ENCODE measurements at regions not wholly inside any gene's neighbourhood (a gene's known extent, or its start where the extent isn't known, plus 50 kb on each side); places are given as distances from the start of the nearest gene placed in this dataset.
"Not testable (repeated sequence)": the region's sequence is repeated elsewhere in the genome, so short reads cannot be mapped to it uniquely, and the experiment has no call there.

- no peak for DNase-seq (ENCODE audit: low spot score)
These were observed 220.4 kb upstream of the IRX4 start for GRCh38 chr5:2102819-2103776.

- DNase-seq (ENCODE audit: low spot score): no peak
These were observed 219.0 kb upstream of the IRX4 start for GRCh38 chr5:2101685-2102084.

DNA sequence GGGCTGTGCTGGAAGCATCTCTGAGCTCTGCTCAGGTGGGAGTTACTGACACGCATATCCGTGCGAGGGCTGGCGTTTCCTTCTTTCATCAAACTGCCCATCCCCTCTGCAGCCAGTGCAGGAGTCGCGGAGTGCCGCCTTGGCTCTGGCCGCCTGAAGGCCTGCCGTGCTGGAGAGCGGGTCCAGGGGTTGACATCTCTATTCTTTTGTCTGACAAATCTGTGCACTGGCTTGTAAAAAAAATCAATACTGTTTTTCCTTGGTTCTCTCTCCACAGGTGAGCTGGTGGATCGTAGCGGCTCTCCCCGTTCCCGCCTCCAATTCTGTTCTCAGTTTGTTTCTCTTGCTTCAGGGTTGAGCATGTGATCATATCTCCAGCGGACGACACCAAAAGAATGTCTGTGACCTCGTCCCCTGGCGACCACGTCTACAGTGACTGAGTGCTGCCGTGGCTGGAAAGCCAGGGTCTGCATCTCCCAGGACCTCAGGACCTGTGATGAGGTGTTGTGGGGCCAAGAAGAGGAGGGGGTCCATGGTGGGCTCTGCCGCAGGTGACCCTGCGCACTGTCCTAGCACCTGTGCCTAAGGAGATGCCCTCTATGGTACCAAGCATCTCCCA lies 214.3 kb upstream of the IRX4 start:
- DNase-seq (ENCODE audit: low spot score): no peak

DNA sequence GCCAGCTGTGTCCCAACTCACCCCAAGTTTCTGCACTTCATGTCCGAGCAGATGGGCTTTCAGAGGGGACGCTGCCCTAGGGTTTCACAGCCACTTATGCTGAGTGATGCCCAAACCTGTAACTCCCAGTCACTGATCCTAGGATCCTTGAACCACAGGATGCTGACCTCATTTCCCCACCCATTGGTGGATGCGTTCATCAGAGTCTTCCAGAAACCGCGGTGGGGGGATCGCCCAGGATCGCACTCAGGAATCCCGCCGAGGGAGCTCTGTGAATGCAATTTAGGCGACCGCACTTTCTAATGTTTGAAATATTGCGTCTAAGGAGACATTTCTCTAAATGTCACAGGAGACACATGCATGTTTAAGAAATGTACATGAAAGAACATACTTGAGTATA lies 212.3 kb upstream of the IRX4 start:
- no peak for DNase-seq (ENCODE audit: low spot score)

- no peak for DNase-seq (ENCODE audit: low spot score)
These were observed 211.9 kb upstream of the IRX4 start for GRCh38 chr5:2094616-2094995.

DNA sequence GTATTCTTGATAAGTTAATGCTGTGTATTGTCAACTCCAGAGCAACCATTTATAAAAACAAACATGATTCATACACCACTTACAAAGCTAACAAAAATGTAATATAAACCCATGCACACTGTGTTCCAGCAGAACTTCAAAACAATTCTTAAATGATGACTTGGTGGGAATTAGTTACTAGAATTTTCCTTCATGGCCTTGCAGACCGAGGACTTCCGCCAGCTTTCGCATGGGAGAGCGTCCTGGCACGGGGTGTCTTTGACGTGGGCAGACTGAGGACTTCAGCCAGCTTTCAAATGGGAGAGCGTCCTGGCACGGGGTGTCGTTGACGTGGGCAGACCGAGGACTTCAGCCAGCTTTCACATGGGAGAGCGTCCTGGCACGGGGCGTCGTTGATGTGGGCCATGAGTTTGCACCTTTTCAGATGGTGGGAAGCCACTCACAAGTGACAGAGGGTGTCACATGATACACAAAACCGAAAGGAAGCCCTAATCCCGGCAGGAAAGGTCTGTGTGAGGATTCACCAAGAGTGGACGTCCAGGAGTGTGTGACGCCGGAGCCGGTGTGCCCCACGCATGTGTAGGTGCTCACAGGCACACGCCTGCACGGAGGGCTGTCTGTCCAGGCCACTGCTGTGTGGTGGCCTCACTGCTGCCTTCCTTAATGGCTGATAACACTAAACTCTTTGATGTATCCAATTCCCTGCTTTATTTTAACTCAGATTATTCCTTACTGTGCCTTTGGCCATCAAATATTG lies 211.3 kb upstream of the IRX4 start:
- DNase-seq (ENCODE audit: low spot score): no peak

GRCh38 chr5:2091921-2092320 lies 209.2 kb upstream of the IRX4 start:
- DNase-seq (ENCODE audit: low spot score): no peak

DNA sequence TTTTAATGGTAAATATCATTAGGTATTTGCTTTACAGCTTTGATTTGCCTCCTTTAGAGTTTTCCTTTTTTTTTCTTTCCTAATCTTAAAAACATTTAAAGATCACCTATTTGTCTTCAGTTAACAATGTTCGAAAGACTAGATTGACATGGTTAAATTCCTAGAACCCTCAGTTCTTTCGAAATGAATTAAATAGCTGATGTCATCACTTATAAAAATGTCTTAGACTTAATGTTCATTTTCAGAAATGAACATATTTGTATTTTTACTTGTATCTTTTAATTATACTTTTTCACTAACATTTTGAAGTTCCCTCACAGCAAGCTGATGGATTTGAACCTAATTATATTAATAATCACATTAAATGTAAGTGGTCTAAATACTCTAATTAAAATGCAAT lies 205.3 kb upstream of the IRX4 start:
- no peak for DNase-seq (ENCODE audit: low spot score)

DNA sequence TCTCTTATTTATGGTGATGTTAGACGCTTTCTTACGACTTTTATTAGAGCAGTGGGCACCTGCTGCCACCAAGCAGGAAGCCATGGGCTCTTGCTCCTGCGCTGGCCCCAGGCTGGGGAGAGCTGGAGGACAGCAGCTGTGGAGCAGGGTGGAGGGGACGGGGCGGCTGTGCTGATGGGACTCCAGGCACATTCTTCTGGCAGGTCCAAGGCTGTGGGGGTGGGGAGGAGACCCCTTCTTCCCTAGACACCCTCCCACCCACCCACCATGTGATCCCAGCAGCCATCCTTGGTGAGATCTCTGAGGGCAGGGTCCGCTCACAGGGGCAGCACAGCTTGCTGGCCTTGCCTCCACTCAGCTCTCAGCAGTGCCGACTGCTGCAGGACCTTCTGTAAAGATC lies 192.6 kb upstream of the IRX4 start:
- DNase-seq (ENCODE audit: low spot score): no peak

- DNase-seq (ENCODE audit: low spot score): no peak
These were observed 188.8 kb upstream of the IRX4 start for GRCh38 chr5:2071562-2071961.

GRCh38 chr5:2070787-2071186 lies 188.1 kb upstream of the IRX4 start:
- not testable (repeated sequence) for DNase-seq (ENCODE audit: low spot score)

GRCh38 chr5:2068531-2068930 lies 185.8 kb upstream of the IRX4 start:
- no peak for DNase-seq (ENCODE audit: low spot score)

GRCh38 chr5:2066373-2066772 lies 183.6 kb upstream of the IRX4 start:
- DNase-seq (ENCODE audit: low spot score): no peak

- not testable (repeated sequence) for DNase-seq (ENCODE audit: low spot score)
These were observed 180.7 kb upstream of the IRX4 start for GRCh38 chr5:2063380-2063779.

DNA sequence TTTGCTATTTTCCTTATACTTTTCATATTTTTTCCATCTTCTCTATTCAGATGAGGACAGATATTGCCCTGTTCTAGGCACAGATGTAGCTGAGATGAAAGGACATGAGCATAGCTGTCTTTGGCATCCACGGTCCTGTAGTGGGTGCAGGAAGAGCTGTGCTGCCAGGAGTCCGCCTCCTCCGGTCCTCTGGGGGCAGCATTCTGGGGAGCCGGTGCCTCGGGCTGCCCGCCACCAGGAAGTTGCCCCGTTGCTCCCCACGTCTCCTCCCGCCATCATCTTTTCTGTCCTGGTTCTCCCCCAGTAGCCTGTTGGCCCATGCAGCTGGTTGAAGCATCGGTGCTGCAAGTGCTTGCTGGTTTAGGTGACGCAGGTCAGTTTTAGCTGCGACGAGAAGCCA lies 170.0 kb upstream of the IRX4 start:
- DNase-seq (ENCODE audit: low spot score): no peak

DNA sequence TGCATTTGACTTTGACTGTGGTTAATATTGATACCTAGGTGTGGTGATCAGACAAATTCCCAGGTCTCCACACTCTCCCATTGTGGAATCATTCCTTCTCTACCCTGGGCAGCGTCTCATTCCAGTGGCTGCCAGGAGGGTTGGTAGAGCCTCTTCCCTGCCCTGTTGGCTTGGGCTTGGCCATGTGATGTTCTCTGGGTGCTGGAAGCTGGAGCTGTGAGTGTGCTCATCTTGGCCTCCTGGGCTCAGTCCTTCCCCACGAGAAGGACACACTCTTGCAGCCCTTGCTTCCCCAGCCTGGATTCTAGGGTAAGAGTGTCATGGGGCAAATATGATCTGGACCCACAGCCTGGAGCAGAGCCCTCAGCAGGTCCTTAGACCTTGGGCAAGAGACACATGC lies 167.2 kb upstream of the IRX4 start:
- DNase-seq (ENCODE audit: low spot score): no peak

DNA sequence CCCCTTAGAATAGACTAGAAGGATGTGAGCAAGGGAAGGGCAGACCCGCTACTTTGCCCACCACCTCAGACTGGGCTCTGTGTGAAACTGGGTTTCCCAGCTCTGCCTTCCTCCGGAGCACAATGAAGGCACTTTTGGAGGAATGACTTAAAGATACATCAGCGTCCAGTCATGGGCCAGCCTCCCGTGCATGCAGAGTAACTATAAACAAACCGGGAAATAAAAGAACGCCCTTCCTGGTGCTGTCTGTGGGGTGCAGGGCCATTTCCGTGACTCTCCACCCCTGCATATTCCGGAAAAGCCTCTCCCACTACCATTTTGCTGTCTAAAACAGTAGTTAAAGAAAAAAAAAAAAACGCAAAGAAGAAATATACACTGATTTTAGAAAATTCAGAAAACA lies 165.9 kb upstream of the IRX4 start:
- no peak for DNase-seq (ENCODE audit: low spot score)

DNA sequence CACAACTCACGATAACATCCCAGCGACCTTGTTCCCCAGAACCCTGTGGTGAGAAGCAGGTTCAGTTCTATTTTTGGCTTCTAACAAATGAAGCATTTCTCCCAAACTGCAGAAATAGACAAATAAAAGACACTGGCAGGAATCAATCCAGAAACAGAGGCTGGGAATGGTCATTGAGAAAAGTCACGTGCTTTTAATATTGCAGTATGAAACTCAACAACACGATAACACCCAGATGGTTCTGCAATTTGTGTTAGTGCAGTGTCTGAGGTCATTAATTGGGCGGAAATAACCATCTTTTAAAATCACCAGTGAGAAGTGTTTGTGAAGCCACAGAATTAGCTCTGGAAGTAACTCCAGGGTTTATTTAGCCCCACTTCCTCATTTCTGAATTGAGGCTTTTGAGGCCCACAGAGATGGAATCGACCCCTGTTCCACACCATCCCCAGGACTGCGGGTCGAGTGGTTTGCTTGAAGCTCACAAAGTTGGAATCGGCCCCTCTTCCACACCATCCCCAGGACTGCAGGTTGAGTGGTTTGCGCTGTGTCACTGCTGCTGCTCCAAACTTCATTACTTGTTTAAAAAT lies 164.7 kb upstream of the IRX4 start:
- no peak for DNase-seq (ENCODE audit: low spot score)

DNA sequence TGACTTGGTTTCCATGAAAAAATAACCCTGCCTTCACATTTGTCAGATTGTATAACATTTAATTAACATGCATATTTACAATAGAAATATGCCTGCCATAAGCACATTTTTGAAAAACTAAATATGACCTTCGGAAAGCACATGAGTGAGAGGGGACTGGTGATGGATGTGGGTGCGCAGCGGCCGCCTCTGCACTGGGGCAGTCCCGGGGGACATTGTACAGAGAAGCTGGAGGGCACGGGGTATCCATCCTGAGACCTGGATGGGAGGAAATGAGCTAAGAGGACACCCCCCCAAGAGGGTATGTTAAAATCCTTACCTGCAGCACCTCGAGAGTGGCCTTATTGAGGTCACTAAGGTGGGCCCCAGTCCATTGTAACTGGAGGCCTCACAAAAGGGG lies 161.3 kb upstream of the IRX4 start:
- no peak for DNase-seq (ENCODE audit: low spot score)

GRCh38 chr5:2039180-2039531 lies 156.4 kb upstream of the IRX4 start:
- no peak for DNase-seq (ENCODE audit: low spot score)

- peak; percentile 47 for DNase-seq (ENCODE audit: low spot score)
These were observed 155.8 kb upstream of the IRX4 start for GRCh38 chr5:2038321-2039179.

- no peak for DNase-seq (ENCODE audit: low spot score)
These were observed 154.2 kb upstream of the IRX4 start for GRCh38 chr5:2036885-2037284.

Data from hematopoietic multipotent progenitor cell treated with erythropoietin and hydrocortisone succinate and interleukin-3 and kit ligand, for 15 days (in vitro differentiated cells).